ENCODE measurements at regions not wholly inside any gene's neighbourhood (a gene's known extent, or its start where the extent isn't known, plus 50 kb on each side); places are given as distances from the start of the nearest gene placed in this dataset.

- TF ChIP-seq ZHX2 (IDR thresholded peaks at IDR 0.05; ENCODE audit: low read depth) (no peak), ZHX2 (CRISPR knock-in tag; IDR thresholded peaks at IDR 0.05; ENCODE audit: borderline replicate concordance) (0 out of 2 replicates have a peak, but pooled peaks have one; percentile 49), ZSCAN20 (CRISPR knock-in tag; IDR thresholded peaks at IDR 0.05; ENCODE audit: borderline replicate concordance) (0 out of 2 replicates have a peak, but pooled peaks have one; percentile 53), EHMT2 (IDR thresholded peaks at IDR 0.05; ENCODE audit: borderline replicate concordance, low read depth, low read length) (peak; percentile 99), E2F1 (CRISPR knock-in tag; IDR thresholded peaks at IDR 0.05) (0 out of 2 replicates have a peak, but pooled peaks have one; percentile 26), SP1 (IDR thresholded peaks at IDR 0.05) (no peak), SP1 (CRISPR knock-in tag; IDR thresholded peaks at IDR 0.05) (no peak), ZSCAN25 (CRISPR knock-in tag; IDR thresholded peaks at IDR 0.05) (no peak), ZSCAN9 (CRISPR knock-in tag; IDR thresholded peaks at IDR 0.05; ENCODE audit: borderline replicate concordance) (peak; percentile 60; the same call in 1 of the 2 replicates), NFE2L1 (CRISPR knock-in tag; IDR thresholded peaks at IDR 0.05; ENCODE audit: borderline replicate concordance) (no peak), PTBP1 (IDR thresholded peaks at IDR 0.05; ENCODE audit: low read depth, low read length, poor library complexity, severe bottlenecking) (no peak)
Measured at GRCh38 chr16:7013990-7014389, 318.7 kb upstream of the RBFOX1 start (continued).

Measured in HepG2 (cell line).